Kidney (tissue), 13 donors: ENCODE measurements at regions not wholly inside any gene's neighbourhood (a gene's known extent, or its start where the extent isn't known, plus 50 kb on each side); places are given as distances from the start of the nearest gene placed in this dataset.

Experiments used
- DNase-seq, 5 donors: peaks; one replicate each; pipeline ENCODE4 v3.0.0-alpha.2; 2013 to 2020
- FAIRE-seq: peaks from 2 replicates; lab custom pipeline; 2012; peaks lifted over from hg19 to GRCh38; lab: Jason Lieb, UNC
- H3K27ac ChIP-seq, 2 donors: one replicate each; pipeline ENCODE4 v1.7.0; 2013; ENCODE audit warnings: low read depth in 2 of 2, low read length in 2 of 2, inconsistent platforms in 1 of 2
- H3K27me3 ChIP-seq: one replicate; pipeline ENCODE4 v1.7.1; 2013; ENCODE audit warnings: low read length, inconsistent platforms; ENCODE audit not compliant: control insufficient read depth, insufficient read depth
- H3K36me3 ChIP-seq, 3 donors: one replicate each; pipeline versions ENCODE4 v1.7.0 to v1.7.1; 2013; ENCODE audit warnings: low read length in 3 of 3, control low read depth in 1 of 3, inconsistent platforms in 1 of 3; ENCODE audit not compliant: insufficient read depth in 3 of 3, control insufficient read depth in 2 of 3
- H3K4me1 ChIP-seq, 3 donors: one replicate each; pipeline versions ENCODE4 v1.7.0 to v1.7.1; 2013; ENCODE audit warnings: low read length in 3 of 3, inconsistent platforms in 1 of 3, low read depth in 1 of 3; ENCODE audit not compliant: control insufficient read depth in 2 of 3, insufficient read depth in 2 of 3
- H3K4me3 ChIP-seq, 3 donors: one replicate each; pipeline versions ENCODE4 v1.7.0 to v1.8.1; 2013; ENCODE audit warnings: low read length in 3 of 3, control low read depth in 1 of 3, inconsistent platforms in 1 of 3
- H3K9ac ChIP-seq, 3 donors: one replicate each; pipeline versions ENCODE4 v1.7.0 to v1.7.1; 2013; ENCODE audit warnings: low read length in 3 of 3, control low read depth in 1 of 3, inconsistent platforms in 1 of 3
- H3K9me3 ChIP-seq, 3 donors: one replicate each; pipeline versions ENCODE4 v1.7.0 to v1.7.1; 2013; ENCODE audit warnings: low read length in 3 of 3, control low read depth in 1 of 3, inconsistent platforms in 1 of 3; ENCODE audit not compliant: control insufficient read depth in 2 of 3, insufficient read depth in 1 of 3
- CTCF ChIP-seq: IDR thresholded peaks from 3 replicates; pipeline ENCODE4 v1.5.1; 2012; ENCODE audit warnings: mild to moderate bottlenecking, moderate library complexity, borderline replicate concordance; ENCODE audit not compliant: insufficient read depth; ENCODE audit errors: extremely low read depth
- intact Hi-C: fragments of 100-400 bp; cut with DNase I; formaldehyde crosslinking; loops from one replicate; pipeline ENCODE4 v1.11.1; 2022
- donor health status: control.
- donor health status: control.
- donor health status: control.
- donor health status: control.
- donor health status: control.
- donor health status: DM: yes; HTN: yes; CAD: no.
- donor health status: Normal renal cell carcinoma (clear cell type).

DNA sequence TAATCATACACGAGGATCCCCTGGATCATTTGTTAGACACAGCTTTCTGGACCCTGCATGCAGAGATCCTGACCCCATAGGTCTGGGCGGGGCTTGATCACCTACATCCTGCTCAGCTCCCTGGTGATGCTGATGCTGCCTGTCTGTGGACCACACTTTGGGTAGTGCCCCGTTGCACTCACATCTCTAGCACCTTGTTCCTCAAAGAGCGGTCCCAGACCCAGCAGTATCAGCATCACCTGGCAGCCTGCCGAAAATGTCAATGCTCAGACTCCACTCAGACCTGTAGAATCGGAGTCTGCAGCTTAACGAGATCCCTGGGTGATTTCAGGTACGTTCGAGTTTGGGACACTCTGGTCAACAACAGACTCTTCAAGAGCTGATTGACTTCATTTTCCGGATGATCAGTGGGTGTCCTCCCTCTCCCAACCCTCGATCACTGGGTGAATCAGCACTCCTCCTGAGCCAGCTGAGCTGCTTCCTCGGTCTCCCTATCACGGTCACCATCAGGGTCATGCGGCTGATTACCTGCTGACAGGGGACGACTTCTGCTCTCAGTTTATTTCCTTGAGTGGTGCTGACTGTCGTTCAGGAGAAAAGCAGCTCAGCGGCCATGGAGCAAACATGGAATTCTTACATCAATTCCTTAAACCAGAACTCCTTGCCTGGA, 150.6 kb upstream of the RAB12 start:
- Histone ChIP-seq H3K4me1 (no peaks in the 10 kb centered on the region), H3K9ac (no peak overlapping the region), H3K27ac (no peak overlapping the region), H3K9me3 (no peaks in the 10 kb centered on the region), H3K27me3 (no peaks in the 10 kb centered on the region), H3K36me3 (no peaks in the 10 kb centered on the region), H3K4me3 (no peak overlapping the region)
- DNase-seq (no peak), FAIRE-seq (no peak)
- intact Hi-C loops: no loop called here
- TF ChIP-seq CTCF: no peak

DNA sequence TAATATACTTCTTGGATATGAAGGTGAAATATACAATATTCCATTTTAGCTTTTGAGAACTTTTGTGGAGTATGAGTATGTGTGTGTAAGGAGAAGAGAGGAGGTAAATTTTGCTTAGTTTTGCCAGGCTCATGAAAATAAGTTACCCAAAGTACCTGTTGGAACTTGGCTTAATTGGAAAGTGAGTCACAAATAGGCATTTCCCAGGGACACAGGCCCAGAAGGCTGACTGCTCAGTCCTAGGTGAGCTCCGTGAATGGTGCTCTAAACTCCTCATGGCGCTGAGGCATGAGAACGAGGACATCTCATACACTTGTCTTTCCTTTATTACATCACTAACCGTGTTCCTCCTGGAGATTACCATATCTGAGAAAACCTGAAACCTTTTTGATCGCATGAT, 148.5 kb upstream of the RAB12 start:
- H3K27me3 ChIP-seq: no peaks in the 10 kb centered on the region
- no peaks in the 10 kb centered on the region for H3K4me1 ChIP-seq
- H3K36me3 ChIP-seq: no peaks in the 10 kb centered on the region
- no peak overlapping the region for H3K9ac ChIP-seq
- no peak for DNase-seq
- intact Hi-C loops: no loop called here
- no peak for TF ChIP-seq CTCF
- no peak overlapping the region for H3K27ac ChIP-seq
- no peak overlapping the region for H3K4me3 ChIP-seq
- no peaks in the 10 kb centered on the region for H3K9me3 ChIP-seq
- no peak for FAIRE-seq

DNA sequence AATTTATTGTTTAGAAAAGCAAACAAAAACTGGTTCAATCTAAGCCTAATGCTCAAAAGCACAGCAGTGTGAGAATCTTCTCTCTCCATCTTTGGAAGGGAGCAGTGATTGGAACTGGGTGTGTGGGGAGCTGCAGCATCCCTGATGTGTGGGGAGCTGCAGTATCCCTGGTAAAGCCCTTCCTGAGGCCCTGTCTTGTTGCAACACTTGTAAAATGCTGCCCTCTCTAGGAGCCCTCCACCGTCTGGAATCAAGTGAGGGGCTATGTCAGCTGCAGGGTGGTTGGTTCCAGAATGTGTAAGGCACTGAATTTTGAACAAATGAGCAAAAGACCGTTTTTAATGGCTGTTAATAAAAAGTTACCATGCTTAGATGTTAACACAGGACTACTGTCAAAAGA, 147.7 kb upstream of the RAB12 start:
- Histone ChIP-seq H3K9ac (no peak overlapping the region), H3K4me3 (no peak overlapping the region), H3K9me3 (no peaks in the 10 kb centered on the region), H3K36me3 (no peaks in the 10 kb centered on the region), H3K4me1 (no peaks in the 10 kb centered on the region), H3K27ac (no peak overlapping the region), H3K27me3 (no peaks in the 10 kb centered on the region)
- intact Hi-C loops: no loop called here
- no peak for TF ChIP-seq CTCF
- DNase-seq (no peak), FAIRE-seq (no peak)
